ENCODE measurements at regions not wholly inside any gene's neighbourhood (a gene's known extent, or its start where the extent isn't known, plus 50 kb on each side); places are given as distances from the start of the nearest gene placed in this dataset.

GRCh38 chr1:163875927-163876320 is 554.2 kb downstream of the NUF2 start:
- TF ChIP-seq EZH2 (IDR thresholded peaks at IDR 0.05) (no peak), POLR2AphosphoS5 (IDR thresholded peaks at IDR 0.05; ENCODE audit: borderline replicate concordance, low read depth, low read length) (no peak), FOXP2 (optimal IDR thresholded peaks at IDR 0.05; ENCODE audit: control extremely low read depth, extremely low read length, insufficient read depth) (no peak)
